Endothelial cell of umbilical vein (primary cell): ENCODE measurements at regions not wholly inside any gene's neighbourhood (a gene's known extent, or its start where the extent isn't known, plus 50 kb on each side); places are given as distances from the start of the nearest gene placed in this dataset.

Source experiments
- BruUV-seq: library from RNA; stranded (reverse); fragments of 400-500 nt; replicated peaks from 2 replicates; lab custom pipeline; 2021; lab: Mats Ljungman, UMichigan
- CTCF ChIA-PET: fragments of 300-600, 350-600 bp; sonication (Branson Sonifier 250); formaldehyde crosslinking; loops from one replicate; lab custom pipeline; 2021; ENCODE audit warnings: antibody characterized with exemption, inconsistent platforms; lab: Charles Lee
- POLR2A ChIA-PET: fragments of 300-600, 350-600 bp; sonication (Branson Sonifier 250); formaldehyde crosslinking; loops from one replicate; lab custom pipeline; 2021; ENCODE audit warnings: antibody characterized with exemption, inconsistent platforms; lab: Charles Lee
- DNase-seq: peaks from one replicate; pipeline ENCODE4 v3.0.0-alpha.2; 2011; ENCODE audit warnings: low read depth, low spot score
- FAIRE-seq: peaks from 2 replicates; lab custom pipeline; 2011; peaks lifted over from hg19 to GRCh38; lab: Jason Lieb, UNC
- H2AFZ ChIP-seq: 2 replicates; pipeline ENCODE4 v1.6.0; 2012; ENCODE audit warnings: low read depth, low read length, control low read depth, inconsistent platforms
- H3K27ac ChIP-seq: 2 replicates; pipeline ENCODE4 v1.5.1; 2011; ENCODE audit warnings: low read depth, mild to moderate bottlenecking, control low read depth, low read length, moderate library complexity; ENCODE audit not compliant: insufficient read depth
- H3K27me3 ChIP-seq, 2 experiments: 2 replicates each; pipeline versions ENCODE4 v1.6.0 to v1.6.1; 2011; ENCODE audit warnings: low read length in 2 of 2, mixed read lengths in 1 of 2; ENCODE audit not compliant: control insufficient read depth in 2 of 2, insufficient read depth in 2 of 2
- H3K36me3 ChIP-seq, 2 experiments: 2 replicates in 1 of 2; 3 replicates in 1 of 2; pipeline ENCODE4 v1.5.1; 2011; ENCODE audit warnings: low read length in 2 of 2, mild to moderate bottlenecking in 1 of 2, moderate library complexity in 1 of 2; ENCODE audit not compliant: control insufficient read depth in 2 of 2, insufficient read depth in 2 of 2; ENCODE audit errors: extremely low read depth in 1 of 2
- H3K4me1 ChIP-seq: 3 replicates; pipeline ENCODE4 v1.5.1; 2011; ENCODE audit warnings: mild to moderate bottlenecking, low read length; ENCODE audit not compliant: control insufficient read depth, insufficient read depth; ENCODE audit errors: extremely low read depth
- H3K4me2 ChIP-seq: 2 replicates; pipeline ENCODE4 v1.6.1; 2011; ENCODE audit warnings: low read length, control low read depth, mixed read lengths; ENCODE audit not compliant: insufficient read depth
- H3K4me3 ChIP-seq, 3 experiments: fragments of 200-600 bp in 1 of 3; sonication (generic), shearing (Covaris generic) in 1 of 3; replicated peaks in 1 of 3; 2 replicates each; pipeline ENCODE4 v1.5.1; 2011 to 2016; ENCODE audit warnings: control low read depth in 3 of 3, low read length in 3 of 3, mild to moderate bottlenecking in 2 of 3, inconsistent platforms in 1 of 3, low read depth in 1 of 3, moderate library complexity in 1 of 3; ENCODE audit not compliant: insufficient read depth in 1 of 3
- H3K79me2 ChIP-seq: 2 replicates; pipeline ENCODE4 v1.6.0; 2012; ENCODE audit warnings: low read length, inconsistent platforms; ENCODE audit not compliant: control insufficient read depth, insufficient read depth
- H3K9ac ChIP-seq: replicated peaks from 2 replicates; pipeline ENCODE3; 2011; ENCODE audit warnings: low read length, control low read depth; ENCODE audit not compliant: insufficient read depth; ENCODE audit errors: extremely low read depth
- H3K9me1 ChIP-seq: replicated peaks from 3 replicates; pipeline ENCODE4 v1.6.0; 2011; ENCODE audit warnings: mild to moderate bottlenecking, low read length; ENCODE audit not compliant: control insufficient read depth, insufficient read depth; ENCODE audit errors: extremely low read depth
- H3K9me3 ChIP-seq: replicated peaks from 2 replicates; pipeline ENCODE4 v1.5.1; 2012; ENCODE audit warnings: low read length, inconsistent platforms; ENCODE audit not compliant: control insufficient read depth, insufficient read depth
- H4K20me1 ChIP-seq: replicated peaks from 2 replicates; pipeline ENCODE3; 2011; ENCODE audit warnings: mild to moderate bottlenecking, low read length; ENCODE audit not compliant: control insufficient read depth, insufficient read depth; ENCODE audit errors: extremely low read depth
- CTCF ChIP-seq, 2 donors: IDR thresholded peaks; 1 replicate in 1 of 2; 2 replicates in 1 of 2; pipeline ENCODE4 v1.5.1; 2011; ENCODE audit warnings: low read length in 2 of 2, mild to moderate bottlenecking in 2 of 2, moderate library complexity in 2 of 2, control low read depth in 1 of 2, inconsistent platforms in 1 of 2, low read depth in 1 of 2; ENCODE audit not compliant: insufficient read depth in 1 of 2; ENCODE audit errors: extremely low read depth in 1 of 2
- EZH2 ChIP-seq: IDR thresholded peaks from 2 replicates; pipeline ENCODE4 v1.6.1; 2012; ENCODE audit warnings: borderline replicate concordance, low read depth, mild to moderate bottlenecking, moderate library complexity, low read length, inconsistent platforms; ENCODE audit not compliant: severe bottlenecking
- FOS ChIP-seq: IDR thresholded peaks from 2 replicates; pipeline ENCODE4 v1.6.1; 2011; ENCODE audit warnings: mild to moderate bottlenecking, low read length, moderate library complexity, borderline replicate concordance; ENCODE audit not compliant: insufficient read depth
- GATA2 ChIP-seq: IDR thresholded peaks from 2 replicates; pipeline ENCODE4 v1.7.0; 2011; ENCODE audit warnings: low read depth, mild to moderate bottlenecking, moderate library complexity, mixed read lengths, low read length; ENCODE audit not compliant: insufficient read length, insufficient read depth
- JUN ChIP-seq: IDR thresholded peaks from 2 replicates; pipeline ENCODE4 v1.6.1; 2011; ENCODE audit warnings: borderline replicate concordance, low read depth; ENCODE audit not compliant: insufficient read length, insufficient read depth
- MYC ChIP-seq: IDR thresholded peaks from one replicate; pipeline ENCODE4 v1.6.1; 2011; ENCODE audit warnings: mild to moderate bottlenecking, low read depth, low read length
- POLR2AphosphoS5 ChIP-seq: IDR thresholded peaks from 2 replicates; pipeline ENCODE4 v1.6.1; 2012; ENCODE audit warnings: low read depth, mild to moderate bottlenecking, control low read depth, low read length, moderate library complexity; ENCODE audit not compliant: insufficient read depth
- dilution Hi-C: fragments of 300-500 bp; cut with MboI; formaldehyde crosslinking; loops from one replicate; pipeline ENCODE4 v1.15.0; 2019; ENCODE audit warnings: low sequenced_read_pairs; ENCODE audit not compliant: extremely low pct_ligation_motif_present
- intact Hi-C: fragments of 100-400 bp; cut with micrococcal nuclease; formaldehyde crosslinking; loops from one replicate; pipeline ENCODE4 v1.10.0; 2022

GRCh38 chr3:43965656-43966055 is 274.9 kb downstream of the ABHD5 start:
- FAIRE-seq (no peak), DNase-seq (no peak)
- Histone ChIP-seq H4K20me1 (no peaks in the 10 kb centered on the region), H3K4me2 (no peak overlapping the region), H3K27ac (no peak overlapping the region), H3K9me1 (no peaks in the 10 kb centered on the region), H3K36me3 (no peaks in the 10 kb centered on the region), H3K4me1 (no peaks in the 10 kb centered on the region), H3K4me3 (no peak overlapping the region), H3K9me3 (no peaks in the 10 kb centered on the region), H3K79me2 (no peaks in the 10 kb centered on the region), H2AFZ (no peak overlapping the region), H3K27me3 (peaks cover 0 to 5% of the 10 kb centered on the region in 2 experiments), H3K9ac (no peak overlapping the region)
- ChIA-PET POLR2A (no interaction called here), CTCF (no interaction called here)
- no TSS peak for BruUV-seq
- dilution Hi-C loops (no loop called here), intact Hi-C loops (no loop called here)
- TF ChIP-seq POLR2AphosphoS5, result no peak
- TF ChIP-seq EZH2, result no peak
- no peak for TF ChIP-seq GATA2
- TF ChIP-seq MYC, result no peak
- TF ChIP-seq JUN, result no peak
- no peak for TF ChIP-seq CTCF (IDR thresholded peaks at IDR 0.05; ENCODE audit: extremely low read depth in 1 of 2, insufficient read depth in 1 of 2, low read depth in 1 of 2, low read length in 2 of 2)
- no peak for TF ChIP-seq FOS
